ENCODE measurements at regions not wholly inside any gene's neighbourhood (a gene's known extent, or its start where the extent isn't known, plus 50 kb on each side); places are given as distances from the start of the nearest gene placed in this dataset.

DNA sequence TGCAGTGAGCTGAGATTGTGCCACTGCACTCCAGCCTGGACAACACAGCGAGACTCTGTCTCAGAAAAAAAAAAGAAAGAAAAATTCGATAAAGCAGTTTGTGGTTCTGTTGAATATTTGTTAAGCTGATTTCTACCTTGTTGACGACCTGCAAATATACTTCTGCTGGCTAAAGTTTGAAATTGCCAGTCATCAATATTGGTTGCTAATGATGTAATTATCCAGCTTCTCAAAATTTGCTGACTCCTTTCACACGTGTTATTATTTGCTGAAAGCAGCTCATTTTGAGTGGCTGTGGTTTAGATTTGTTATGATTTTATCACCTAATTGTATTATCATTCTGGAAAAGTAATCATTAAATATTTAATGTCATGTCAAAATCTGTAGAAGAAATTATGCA lies 774.3 kb downstream of the QKI start:
- TF ChIP-seq, protein P1, sequence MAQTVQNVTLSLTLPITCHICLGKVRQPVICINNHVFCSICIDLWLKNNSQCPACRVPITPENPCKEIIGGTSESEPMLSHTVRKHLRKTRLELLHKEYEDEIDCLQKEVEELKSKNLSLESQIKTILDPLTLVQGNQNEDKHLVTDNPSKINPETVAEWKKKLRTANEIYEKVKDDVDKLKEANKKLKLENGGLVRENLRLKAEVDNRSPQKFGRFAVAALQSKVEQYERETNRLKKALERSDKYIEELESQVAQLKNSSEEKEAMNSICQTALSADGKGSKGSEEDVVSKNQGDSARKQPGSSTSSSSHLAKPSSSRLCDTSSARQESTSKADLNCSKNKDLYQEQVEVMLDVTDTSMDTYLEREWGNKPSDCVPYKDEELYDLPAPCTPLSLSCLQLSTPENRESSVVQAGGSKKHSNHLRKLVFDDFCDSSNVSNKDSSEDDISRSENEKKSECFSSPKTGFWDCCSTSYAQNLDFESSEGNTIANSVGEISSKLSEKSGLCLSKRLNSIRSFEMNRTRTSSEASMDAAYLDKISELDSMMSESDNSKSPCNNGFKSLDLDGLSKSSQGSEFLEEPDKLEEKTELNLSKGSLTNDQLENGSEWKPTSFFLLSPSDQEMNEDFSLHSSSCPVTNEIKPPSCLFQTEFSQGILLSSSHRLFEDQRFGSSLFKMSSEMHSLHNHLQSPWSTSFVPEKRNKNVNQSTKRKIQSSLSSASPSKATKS (CRISPR knock-in tag; IDR thresholded peaks at IDR 0.05) = no peak
- TF ChIP-seq, protein P2, sequence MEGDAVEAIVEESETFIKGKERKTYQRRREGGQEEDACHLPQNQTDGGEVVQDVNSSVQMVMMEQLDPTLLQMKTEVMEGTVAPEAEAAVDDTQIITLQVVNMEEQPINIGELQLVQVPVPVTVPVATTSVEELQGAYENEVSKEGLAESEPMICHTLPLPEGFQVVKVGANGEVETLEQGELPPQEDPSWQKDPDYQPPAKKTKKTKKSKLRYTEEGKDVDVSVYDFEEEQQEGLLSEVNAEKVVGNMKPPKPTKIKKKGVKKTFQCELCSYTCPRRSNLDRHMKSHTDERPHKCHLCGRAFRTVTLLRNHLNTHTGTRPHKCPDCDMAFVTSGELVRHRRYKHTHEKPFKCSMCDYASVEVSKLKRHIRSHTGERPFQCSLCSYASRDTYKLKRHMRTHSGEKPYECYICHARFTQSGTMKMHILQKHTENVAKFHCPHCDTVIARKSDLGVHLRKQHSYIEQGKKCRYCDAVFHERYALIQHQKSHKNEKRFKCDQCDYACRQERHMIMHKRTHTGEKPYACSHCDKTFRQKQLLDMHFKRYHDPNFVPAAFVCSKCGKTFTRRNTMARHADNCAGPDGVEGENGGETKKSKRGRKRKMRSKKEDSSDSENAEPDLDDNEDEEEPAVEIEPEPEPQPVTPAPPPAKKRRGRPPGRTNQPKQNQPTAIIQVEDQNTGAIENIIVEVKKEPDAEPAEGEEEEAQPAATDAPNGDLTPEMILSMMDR (IDR thresholded peaks at IDR 0.05 in 2 of 3, conservative IDR thresholded peaks at IDR 0.05 in 1 of 3; ENCODE audit: insufficient read depth in 2 of 3, low read depth in 1 of 3, low read length in 3 of 3) = no peak
- TF ChIP-seq POLR2B (IDR thresholded peaks at IDR 0.05; ENCODE audit: low read depth, partially characterized antibody) (no peak), ZFP1 (CRISPR knock-in tag; IDR thresholded peaks at IDR 0.05) (no peak), CBX8 (IDR thresholded peaks at IDR 0.05; ENCODE audit: borderline replicate concordance, extremely low read depth, low read depth, low read length, poor library complexity, severe bottlenecking) (no peak), KLF13 (tag; IDR thresholded peaks at IDR 0.05; ENCODE audit: borderline replicate concordance, low read depth) (no peak), HDAC6 (IDR thresholded peaks at IDR 0.05; ENCODE audit: low read depth, low read length) (no peak), POLR2A (conservative IDR thresholded peaks at IDR 0.05) (no peak)
- TF ChIP-seq, protein P3, sequence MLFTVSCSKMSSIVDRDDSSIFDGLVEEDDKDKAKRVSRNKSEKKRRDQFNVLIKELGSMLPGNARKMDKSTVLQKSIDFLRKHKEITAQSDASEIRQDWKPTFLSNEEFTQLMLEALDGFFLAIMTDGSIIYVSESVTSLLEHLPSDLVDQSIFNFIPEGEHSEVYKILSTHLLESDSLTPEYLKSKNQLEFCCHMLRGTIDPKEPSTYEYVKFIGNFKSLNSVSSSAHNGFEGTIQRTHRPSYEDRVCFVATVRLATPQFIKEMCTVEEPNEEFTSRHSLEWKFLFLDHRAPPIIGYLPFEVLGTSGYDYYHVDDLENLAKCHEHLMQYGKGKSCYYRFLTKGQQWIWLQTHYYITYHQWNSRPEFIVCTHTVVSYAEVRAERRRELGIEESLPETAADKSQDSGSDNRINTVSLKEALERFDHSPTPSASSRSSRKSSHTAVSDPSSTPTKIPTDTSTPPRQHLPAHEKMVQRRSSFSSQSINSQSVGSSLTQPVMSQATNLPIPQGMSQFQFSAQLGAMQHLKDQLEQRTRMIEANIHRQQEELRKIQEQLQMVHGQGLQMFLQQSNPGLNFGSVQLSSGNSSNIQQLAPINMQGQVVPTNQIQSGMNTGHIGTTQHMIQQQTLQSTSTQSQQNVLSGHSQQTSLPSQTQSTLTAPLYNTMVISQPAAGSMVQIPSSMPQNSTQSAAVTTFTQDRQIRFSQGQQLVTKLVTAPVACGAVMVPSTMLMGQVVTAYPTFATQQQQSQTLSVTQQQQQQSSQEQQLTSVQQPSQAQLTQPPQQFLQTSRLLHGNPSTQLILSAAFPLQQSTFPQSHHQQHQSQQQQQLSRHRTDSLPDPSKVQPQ (CRISPR knock-in tag; IDR thresholded peaks at IDR 0.05; ENCODE audit: borderline replicate concordance) = no peak
- TF ChIP-seq, protein P4, sequence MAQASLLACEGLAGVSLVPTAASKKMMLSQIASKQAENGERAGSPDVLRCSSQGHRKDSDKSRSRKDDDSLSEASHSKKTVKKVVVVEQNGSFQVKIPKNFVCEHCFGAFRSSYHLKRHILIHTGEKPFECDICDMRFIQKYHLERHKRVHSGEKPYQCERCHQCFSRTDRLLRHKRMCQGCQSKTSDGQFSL (CRISPR knock-in tag; IDR thresholded peaks at IDR 0.05) = no peak
- TF ChIP-seq, protein P4 (tag; IDR thresholded peaks at IDR 0.05) = no peak
- TF ChIP-seq, protein P5, sequence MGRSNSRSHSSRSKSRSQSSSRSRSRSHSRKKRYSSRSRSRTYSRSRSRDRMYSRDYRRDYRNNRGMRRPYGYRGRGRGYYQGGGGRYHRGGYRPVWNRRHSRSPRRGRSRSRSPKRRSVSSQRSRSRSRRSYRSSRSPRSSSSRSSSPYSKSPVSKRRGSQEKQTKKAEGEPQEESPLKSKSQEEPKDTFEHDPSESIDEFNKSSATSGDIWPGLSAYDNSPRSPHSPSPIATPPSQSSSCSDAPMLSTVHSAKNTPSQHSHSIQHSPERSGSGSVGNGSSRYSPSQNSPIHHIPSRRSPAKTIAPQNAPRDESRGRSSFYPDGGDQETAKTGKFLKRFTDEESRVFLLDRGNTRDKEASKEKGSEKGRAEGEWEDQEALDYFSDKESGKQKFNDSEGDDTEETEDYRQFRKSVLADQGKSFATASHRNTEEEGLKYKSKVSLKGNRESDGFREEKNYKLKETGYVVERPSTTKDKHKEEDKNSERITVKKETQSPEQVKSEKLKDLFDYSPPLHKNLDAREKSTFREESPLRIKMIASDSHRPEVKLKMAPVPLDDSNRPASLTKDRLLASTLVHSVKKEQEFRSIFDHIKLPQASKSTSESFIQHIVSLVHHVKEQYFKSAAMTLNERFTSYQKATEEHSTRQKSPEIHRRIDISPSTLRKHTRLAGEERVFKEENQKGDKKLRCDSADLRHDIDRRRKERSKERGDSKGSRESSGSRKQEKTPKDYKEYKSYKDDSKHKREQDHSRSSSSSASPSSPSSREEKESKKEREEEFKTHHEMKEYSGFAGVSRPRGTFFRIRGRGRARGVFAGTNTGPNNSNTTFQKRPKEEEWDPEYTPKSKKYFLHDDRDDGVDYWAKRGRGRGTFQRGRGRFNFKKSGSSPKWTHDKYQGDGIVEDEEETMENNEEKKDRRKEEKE (IDR thresholded peaks at IDR 0.05; ENCODE audit: borderline replicate concordance in 1 of 2, control insufficient read depth in 1 of 2, low read depth in 2 of 2, low read length in 1 of 2) = no peak

Measured in K562 (cell line).